ENCODE measurements at regions not wholly inside any gene's neighbourhood (a gene's known extent, or its start where the extent isn't known, plus 50 kb on each side); places are given as distances from the start of the nearest gene placed in this dataset.

- peak; percentile 92 for FAIRE-seq
These were observed 271.2 kb downstream of the PRL start for GRCh38 chr6:22025468-22026163.

More at GRCh38 chr6:22025468-22026163, 271.2 kb downstream of the PRL start:
- DNase-seq (ENCODE audit: low read depth, low spot score) = peak; percentile 95
- H3K27ac ChIP-seq (ENCODE audit: insufficient read depth, low read depth, low read length) = peak overlapping the region; percentile 86
- H3K27me3 ChIP-seq (ENCODE audit: control insufficient read depth in 2 of 2, insufficient read depth in 2 of 2, low read length in 2 of 2) = no peaks in the 10 kb centered on the region
- no peaks in the 10 kb centered on the region for H4K20me1 ChIP-seq (replicated peaks; ENCODE audit: control insufficient read depth, extremely low read depth, insufficient read depth, low read length)
- peaks cover 16% of the 10 kb centered on the region for H3K4me1 ChIP-seq (ENCODE audit: control insufficient read depth, extremely low read depth, insufficient read depth, low read length)
- H3K4me2 ChIP-seq (ENCODE audit: insufficient read depth, low read length) = peak overlapping the region; percentile 57
- TF ChIP-seq CTCF (IDR thresholded peaks at IDR 0.05; ENCODE audit: extremely low read depth in 1 of 2, insufficient read depth in 1 of 2, low read depth in 1 of 2, low read length in 2 of 2) = no peak
- peak; percentile 79 for TF ChIP-seq GATA2 (IDR thresholded peaks at IDR 0.05; ENCODE audit: insufficient read depth, insufficient read length, low read depth, low read length)
- TF ChIP-seq FOS (IDR thresholded peaks at IDR 0.05; ENCODE audit: borderline replicate concordance, insufficient read depth, low read length) = peak; percentile 73
- peak; percentile 70 for TF ChIP-seq JUN (IDR thresholded peaks at IDR 0.05; ENCODE audit: borderline replicate concordance, insufficient read depth, insufficient read length, low read depth)
- peak; percentile 51 for TF ChIP-seq POLR2AphosphoS5 (IDR thresholded peaks at IDR 0.05; ENCODE audit: insufficient read depth, low read depth, low read length)
- no peaks in the 10 kb centered on the region for H3K79me2 ChIP-seq (ENCODE audit: control insufficient read depth, insufficient read depth, low read length)
- H3K36me3 ChIP-seq (ENCODE audit: control insufficient read depth in 2 of 2, extremely low read depth in 1 of 2, insufficient read depth in 2 of 2, low read length in 2 of 2) = peaks cover 0 to 2% of the 10 kb centered on the region in 2 experiments
- dilution Hi-C loops (cut with MboI; ENCODE audit: extremely low pct_ligation_motif_present, low sequenced_read_pairs) (no loop called here), intact Hi-C loops (cut with micrococcal nuclease) (loop anchor here (1.0 to 10.0 kb wide), 7 partner anchors 17 to 799 kb away; no protein-coding TSS in a partner anchor)
- no peak overlapping the region for H3K4me3 ChIP-seq (replicated peaks in 1 of 3; ENCODE audit: insufficient read depth in 1 of 3, low read depth in 1 of 3, low read length in 3 of 3)
- BruUV-seq (replicated peaks) = no TSS peak
- peak overlapping the region; percentile 33 for H3K9ac ChIP-seq (replicated peaks; ENCODE audit: extremely low read depth, insufficient read depth, low read length)
- ChIA-PET CTCF (interaction anchor here (0.6 to 1.2 kb wide), 10 partner anchors 9 to 803 kb away, joined by 3 to 5 read pairs (median 3); no protein-coding TSS in a partner anchor), POLR2A (interaction anchor here (1.1 kb wide), 1 partner anchor 432 kb away, joined by 9 read pairs; the partner anchor contains the start of gene SOX4)
- H3K9me3 ChIP-seq (replicated peaks; ENCODE audit: control insufficient read depth, insufficient read depth, low read length) = no peaks in the 10 kb centered on the region
- no peaks in the 10 kb centered on the region for H3K9me1 ChIP-seq (replicated peaks; ENCODE audit: control insufficient read depth, extremely low read depth, insufficient read depth, low read length)
- peak overlapping the region; percentile 76 for H2AFZ ChIP-seq (ENCODE audit: low read depth, low read length)

Data from endothelial cell of umbilical vein (primary cell).